Neural progenitor cell (in vitro differentiated cells): ENCODE measurements at regions not wholly inside any gene's neighbourhood (a gene's known extent, or its start where the extent isn't known, plus 50 kb on each side); places are given as distances from the start of the nearest gene placed in this dataset.

Experiments used
- DNase-seq: peaks from one replicate; pipeline ENCODE4 v3.0.0-alpha.2; 2016; ENCODE audit warnings: low spot score
- H2AFZ ChIP-seq: fragments of 200-600 bp; sonication (generic); replicated peaks from 2 replicates; pipeline ENCODE4 v1.6.1; 2016; ENCODE audit warnings: antibody characterized with exemption
- H3F3A ChIP-seq: fragments of 200-600 bp; sonication (generic); 2 replicates; pipeline ENCODE4 v1.6.1; 2016; ENCODE audit warnings: antibody characterized with exemption, low read depth
- H3K27ac ChIP-seq: fragments of 200-600 bp; sonication (generic); 2 replicates; pipeline ENCODE4 v1.5.1; 2016; ENCODE audit warnings: mild to moderate bottlenecking
- H3K27me3 ChIP-seq: fragments of 200-600 bp; sonication (generic); 2 replicates; pipeline ENCODE4 v1.6.1; 2016; ENCODE audit warnings: mild to moderate bottlenecking, moderate library complexity
- H3K36me3 ChIP-seq: fragments of 200-600 bp; sonication (generic); 2 replicates; pipeline ENCODE4 v1.5.1; 2016
- H3K4me1 ChIP-seq: fragments of 200-600 bp; sonication (generic); 2 replicates; pipeline ENCODE4 v1.6.1; 2016; ENCODE audit warnings: mixed run types
- H3K4me2 ChIP-seq: fragments of 200-600 bp; sonication (generic); 2 replicates; pipeline ENCODE4 v1.6.1; 2016
- H3K4me3 ChIP-seq: fragments of 200-600 bp; sonication (generic); 2 replicates; pipeline ENCODE4 v1.5.1; 2016
- H3K79me2 ChIP-seq: fragments of 200-600 bp; sonication (generic); 2 replicates; pipeline ENCODE4 v1.6.1; 2016; ENCODE audit warnings: low read depth
- H3K9ac ChIP-seq: fragments of 200-600 bp; sonication (generic); 2 replicates; pipeline ENCODE4 v1.6.1; 2016
- H3K9me3 ChIP-seq: fragments of 200-600 bp; sonication (generic); 2 replicates; pipeline ENCODE4 v1.5.1; 2016; ENCODE audit warnings: low read depth
- H4K20me1 ChIP-seq: fragments of 200-600 bp; sonication (generic); 2 replicates; pipeline ENCODE4 v1.6.1; 2016; ENCODE audit warnings: low read depth
- H3K27ac Mint-ChIP-seq: 3 replicates; pipeline ENCODE4 v1.8.0; 2021; ENCODE audit warnings: mixed read lengths
- H3K27me3 Mint-ChIP-seq: 2 replicates; pipeline ENCODE4 v1.8.0; 2022; ENCODE audit warnings: low read depth, mild to moderate bottlenecking, inconsistent platforms, moderate library complexity, mixed read lengths; ENCODE audit not compliant: insufficient read depth
- H3K36me3 Mint-ChIP-seq: 3 replicates; pipeline ENCODE4 v1.8.0; 2021; ENCODE audit warnings: mixed read lengths
- H3K4me1 Mint-ChIP-seq: 3 replicates; pipeline ENCODE4 v1.8.0; 2021; ENCODE audit warnings: mixed read lengths
- H3K4me3 Mint-ChIP-seq: 3 replicates; pipeline ENCODE4 v1.8.0; 2021; ENCODE audit warnings: mild to moderate bottlenecking, moderate library complexity, mixed read lengths
- H3K9me3 Mint-ChIP-seq: 3 replicates; pipeline ENCODE4 v1.8.0; 2020; ENCODE audit warnings: mixed read lengths
- CTCF ChIP-seq: fragments of 200-600 bp; sonication (generic); IDR thresholded peaks from 2 replicates; pipeline ENCODE4 v1.5.1; 2017; ENCODE audit warnings: antibody characterized with exemption, mild to moderate bottlenecking
- EZH2 ChIP-seq: fragments of 200-600 bp; sonication (generic); IDR thresholded peaks from 2 replicates; pipeline ENCODE4 v1.6.1; 2017; ENCODE audit warnings: antibody characterized with exemption, mild to moderate bottlenecking, moderate library complexity
- EZH2phosphoT487 ChIP-seq: fragments of 200-600 bp; sonication (generic); IDR thresholded peaks from 2 replicates; pipeline ENCODE4 v1.6.1; 2017; ENCODE audit warnings: antibody characterized with exemption

- Mint-ChIP-seq H3K36me3 (no peaks in the 10 kb centered on the region), H3K9me3 (peaks cover 10% of the 10 kb centered on the region), H3K27ac (no peak overlapping the region), H3K4me1 (no peaks in the 10 kb centered on the region), H3K4me3 (no peak overlapping the region), H3K27me3 (no peaks in the 10 kb centered on the region)
- H4K20me1 ChIP-seq = no peaks in the 10 kb centered on the region
- no peaks in the 10 kb centered on the region for H3K4me1 ChIP-seq
- H3K36me3 ChIP-seq = no peaks in the 10 kb centered on the region
- no peaks in the 10 kb centered on the region for H3F3A ChIP-seq
- DNase-seq = no peak
- no peak overlapping the region for H3K27ac ChIP-seq
- H3K4me3 ChIP-seq = no peak overlapping the region
- no peaks in the 10 kb centered on the region for H3K79me2 ChIP-seq
- no peak overlapping the region for H3K9ac ChIP-seq
- H3K4me2 ChIP-seq = no peak overlapping the region
- TF ChIP-seq EZH2 (no peak), CTCF (no peak), EZH2phosphoT487 (no peak)
- H2AFZ ChIP-seq = no peak overlapping the region
- H3K27me3 ChIP-seq = no peaks in the 10 kb centered on the region
- no peaks in the 10 kb centered on the region for H3K9me3 ChIP-seq
Observed at GRCh38 chr5:144024545-144024944, 145.9 kb downstream of the YIPF5 start.

- H3K4me1 Mint-ChIP-seq = no peaks in the 10 kb centered on the region
- H3K36me3 Mint-ChIP-seq = no peaks in the 10 kb centered on the region
- Histone ChIP-seq H4K20me1 (no peaks in the 10 kb centered on the region), H3K4me1 (no peaks in the 10 kb centered on the region), H3K4me3 (no peak overlapping the region), H3K36me3 (no peaks in the 10 kb centered on the region), H3F3A (no peaks in the 10 kb centered on the region), H3K9ac (no peak overlapping the region), H3K27me3 (no peaks in the 10 kb centered on the region), H3K79me2 (no peaks in the 10 kb centered on the region), H3K9me3 (no peaks in the 10 kb centered on the region), H2AFZ (no peak overlapping the region), H3K27ac (no peak overlapping the region), H3K4me2 (no peak overlapping the region)
- H3K27ac Mint-ChIP-seq = no peak overlapping the region
- peaks cover 8% of the 10 kb centered on the region for H3K9me3 Mint-ChIP-seq
- no peak for TF ChIP-seq EZH2phosphoT487
- TF ChIP-seq CTCF = no peak
- no peak for TF ChIP-seq EZH2
- no peaks in the 10 kb centered on the region for H3K27me3 Mint-ChIP-seq
- DNase-seq = no peak
- no peak overlapping the region for H3K4me3 Mint-ChIP-seq
Observed at GRCh38 chr5:144026286-144026685, 144.2 kb downstream of the YIPF5 start.

GRCh38 chr5:144028058-144028457, 142.4 kb downstream of the YIPF5 start:
- no peak overlapping the region for H3K4me2 ChIP-seq
- H3K4me1 ChIP-seq = no peaks in the 10 kb centered on the region
- H3K36me3 Mint-ChIP-seq = no peaks in the 10 kb centered on the region
- no peaks in the 10 kb centered on the region for H3F3A ChIP-seq
- H3K9me3 Mint-ChIP-seq = no peaks in the 10 kb centered on the region
- DNase-seq = no peak
- H3K27ac ChIP-seq = no peak overlapping the region
- H3K9ac ChIP-seq = no peak overlapping the region
- no peaks in the 10 kb centered on the region for H3K27me3 ChIP-seq
- peaks cover 2% of the 10 kb centered on the region for H3K27me3 Mint-ChIP-seq
- no peak overlapping the region for H3K27ac Mint-ChIP-seq
- TF ChIP-seq EZH2 (no peak), CTCF (no peak), EZH2phosphoT487 (no peak)
- no peaks in the 10 kb centered on the region for H4K20me1 ChIP-seq
- no peak overlapping the region for H3K4me3 Mint-ChIP-seq
- H3K79me2 ChIP-seq = no peaks in the 10 kb centered on the region
- H3K4me3 ChIP-seq = no peak overlapping the region
- no peaks in the 10 kb centered on the region for H3K4me1 Mint-ChIP-seq
- H3K9me3 ChIP-seq = no peaks in the 10 kb centered on the region
- peak overlapping the region; percentile 8 for H2AFZ ChIP-seq
- no peaks in the 10 kb centered on the region for H3K36me3 ChIP-seq
